ENCODE measurements at regions not wholly inside any gene's neighbourhood (a gene's known extent, or its start where the extent isn't known, plus 50 kb on each side); places are given as distances from the start of the nearest gene placed in this dataset.

GRCh38 chr12:24600996-24601395 is 347.9 kb downstream of the BCAT1 start:
- peak in 1 of 2 donors; percentile 71 for DNase-seq

- no peak for DNase-seq
Observed at GRCh38 chr12:24600551-24600950, 348.4 kb downstream of the BCAT1 start.

GRCh38 chr12:24599736-24600135 is 349.2 kb downstream of the BCAT1 start:
- no peak for DNase-seq

GRCh38 chr12:24597580-24597979 is 351.3 kb downstream of the BCAT1 start:
- no peak for DNase-seq

GRCh38 chr12:24596768-24597388 is 352.0 kb downstream of the BCAT1 start:
- no peak for DNase-seq

GRCh38 chr12:24595652-24596235 is 353.2 kb downstream of the BCAT1 start:
- no peak for DNase-seq

GRCh38 chr12:24591715-24592440 is 357.0 kb downstream of the BCAT1 start:
- no peak for DNase-seq

- no peak for DNase-seq
Observed at GRCh38 chr12:24591079-24591626, 357.7 kb downstream of the BCAT1 start.

- DNase-seq = no peak
Observed at GRCh38 chr12:24586293-24586692, 362.6 kb downstream of the BCAT1 start.

GRCh38 chr12:24584032-24584675 is 364.7 kb downstream of the BCAT1 start:
- DNase-seq = no peak

GRCh38 chr12:24582954-24583601 is 365.8 kb downstream of the BCAT1 start:
- no peak for DNase-seq

GRCh38 chr12:24574538-24574937 is 374.4 kb downstream of the BCAT1 start:
- no peak for DNase-seq

GRCh38 chr12:24573621-24574020 is 375.3 kb downstream of the BCAT1 start:
- DNase-seq = no peak

GRCh38 chr12:24565300-24565699 is 383.6 kb downstream of the BCAT1 start:
- DNase-seq = no peak

- DNase-seq = peak in 1 of 2 donors; percentile 31
Observed at GRCh38 chr12:24562771-24563431, 386.0 kb downstream of the BCAT1 start.

GRCh38 chr12:24561882-24562770 is 386.8 kb downstream of the BCAT1 start:
- peak in 1 of 2 donors; percentile 60 for DNase-seq

GRCh38 chr12:24561411-24561871 is 387.5 kb downstream of the BCAT1 start:
- no peak for DNase-seq

GRCh38 chr12:24560831-24561271 is 388.1 kb downstream of the BCAT1 start:
- DNase-seq = no peak

- no peak for DNase-seq
Observed at GRCh38 chr12:24560192-24560775, 388.6 kb downstream of the BCAT1 start.

GRCh38 chr12:24557738-24558137 is 391.2 kb downstream of the BCAT1 start:
- DNase-seq = no peak

GRCh38 chr12:24555730-24556129 is 393.2 kb downstream of the BCAT1 start:
- no peak for DNase-seq

Data from bone marrow (tissue), 2 donors.